Brain microvascular endothelial cell (primary cell): ENCODE measurements at regions not wholly inside any gene's neighbourhood (a gene's known extent, or its start where the extent isn't known, plus 50 kb on each side); places are given as distances from the start of the nearest gene placed in this dataset.

Source experiments
- DNase-seq: peaks from one replicate; pipeline ENCODE4 v3.0.0-alpha.2; 2020
- H3K27ac ChIP-seq: fragments of 250-450 bp; sonication (Bioruptor Pico); 2 replicates; pipeline ENCODE4 v1.5.1; 2020; ENCODE audit warnings: mild to moderate bottlenecking, moderate library complexity
- H3K27me3 ChIP-seq: fragments of 250-450 bp; sonication (Bioruptor Pico); replicated peaks from 2 replicates; pipeline ENCODE4 v1.5.1; 2020; ENCODE audit warnings: mild to moderate bottlenecking
- H3K36me3 ChIP-seq: fragments of 250-450 bp; sonication (Bioruptor Pico); replicated peaks from 2 replicates; pipeline ENCODE4 v1.5.1; 2020; ENCODE audit warnings: mild to moderate bottlenecking
- H3K4me3 ChIP-seq: 2 replicates; pipeline ENCODE4 v1.5.1; 2011; ENCODE audit warnings: low read depth, mild to moderate bottlenecking, control low read depth, low read length, moderate library complexity
- CTCF ChIP-seq: IDR thresholded peaks from 2 replicates; pipeline ENCODE4 v1.5.1; 2011; ENCODE audit warnings: low read depth, mild to moderate bottlenecking, moderate library complexity, low read length, control low read depth, inconsistent platforms; ENCODE audit errors: missing control alignments
- in situ Hi-C: cut with HindIII; loops from 2 replicates; pipeline ENCODE4 v1.10.0; 2017; ENCODE audit warnings: low sequenced_read_pairs, low pct_ligation_motif_present

- in situ Hi-C loops: no loop called here
- no peak overlapping the region for H3K27ac ChIP-seq
- H3K4me3 ChIP-seq: no peak overlapping the region
- no peak for TF ChIP-seq CTCF
- DNase-seq: no peak
- H3K27me3 ChIP-seq: no peaks in the 10 kb centered on the region
- H3K36me3 ChIP-seq: no peaks in the 10 kb centered on the region
Observed at GRCh38 chr15:79582650-79583049, 150.5 kb downstream of the MINAR1 start.

GRCh38 chr15:79592126-79592525, 160.0 kb downstream of the MINAR1 start:
- no peak for TF ChIP-seq CTCF
- H3K36me3 ChIP-seq: no peaks in the 10 kb centered on the region
- no peaks in the 10 kb centered on the region for H3K27me3 ChIP-seq
- no peak for DNase-seq
- in situ Hi-C loops: no loop called here
- H3K27ac ChIP-seq: no peak overlapping the region
- no peak overlapping the region for H3K4me3 ChIP-seq

- no peak overlapping the region for H3K27ac ChIP-seq
- in situ Hi-C loops: no loop called here
- H3K4me3 ChIP-seq: no peak overlapping the region
- H3K27me3 ChIP-seq: no peaks in the 10 kb centered on the region
- DNase-seq: no peak
- no peaks in the 10 kb centered on the region for H3K36me3 ChIP-seq
- peak; percentile 44 for TF ChIP-seq CTCF
Observed at GRCh38 chr15:79593119-79593869, 161.2 kb downstream of the MINAR1 start.

GRCh38 chr15:79595306-79595705, 163.2 kb downstream of the MINAR1 start:
- Histone ChIP-seq H3K27ac (no peak overlapping the region), H3K4me3 (no peak overlapping the region), H3K27me3 (no peaks in the 10 kb centered on the region), H3K36me3 (no peaks in the 10 kb centered on the region)
- no peak for DNase-seq
- in situ Hi-C loops: no loop called here
- no peak for TF ChIP-seq CTCF

GRCh38 chr15:79595995-79596622, 164.0 kb downstream of the MINAR1 start:
- TF ChIP-seq CTCF: peak; percentile 93
- Histone ChIP-seq H3K4me3 (no peak overlapping the region), H3K27me3 (no peaks in the 10 kb centered on the region), H3K36me3 (no peaks in the 10 kb centered on the region), H3K27ac (no peak overlapping the region)
- DNase-seq: peak; percentile 16
- in situ Hi-C loops: no loop called here

- in situ Hi-C loops: no loop called here
- no peak for DNase-seq
- no peak for TF ChIP-seq CTCF
- Histone ChIP-seq H3K4me3 (no peak overlapping the region), H3K36me3 (no peaks in the 10 kb centered on the region), H3K27me3 (no peaks in the 10 kb centered on the region), H3K27ac (no peak overlapping the region)
Observed at GRCh38 chr15:79598639-79599038, 166.5 kb downstream of the MINAR1 start.
